ENCODE measurements at regions not wholly inside any gene's neighbourhood (a gene's known extent, or its start where the extent isn't known, plus 50 kb on each side); places are given as distances from the start of the nearest gene placed in this dataset.

GRCh38 chr16:73546341-73546845 is 498.5 kb upstream of the ZFHX3 start:
- H3K36me3 ChIP-seq (ENCODE audit: control insufficient read depth in 2 of 2, insufficient read depth in 2 of 2, low read length in 1 of 2), result no peaks in the 10 kb centered on the region
- peaks cover 5% of the 10 kb centered on the region in 2 experiments; a peak in 2 of 4 replicates for H3K27me3 ChIP-seq (replicated peaks in 1 of 2; ENCODE audit: control insufficient read depth in 2 of 2, insufficient read depth in 2 of 2, low read length in 1 of 2)
- no peak overlapping the region for H3K4me3 ChIP-seq
- H3K4me1 ChIP-seq (ENCODE audit: control insufficient read depth, insufficient read depth, low read length), result no peaks in the 10 kb centered on the region
- H4K20me1 ChIP-seq (ENCODE audit: control insufficient read depth, insufficient read depth), result no peaks in the 10 kb centered on the region
- no peaks in the 10 kb centered on the region for H3K79me2 ChIP-seq (ENCODE audit: control insufficient read depth, insufficient read depth, low read length)
- ChIA-PET POLR2A (interaction anchor here (0.7 kb wide), 1 partner anchor 23 kb away, joined by 4 read pairs; no protein-coding TSS in a partner anchor), SMC1A (ENCODE audit: uncharacterized antibody, unreplicated experiment) (interaction anchor here (1.7 kb wide), 1 partner anchor 19 kb away, joined by 4 read pairs; no protein-coding TSS in a partner anchor), CTCF (interaction anchor here (0.7 kb wide), 1 partner anchor 636 kb away, joined by 3 read pairs; no protein-coding TSS in a partner anchor), RAD21 (ENCODE audit: unreplicated experiment) (interaction anchor here (0.6 kb wide), 1 partner anchor 80 kb away, joined by 4 read pairs; no protein-coding TSS in a partner anchor)
- H2AFZ ChIP-seq (ENCODE audit: control insufficient read depth, low read depth, low read length), result no peak overlapping the region
- 46% methylated on average over 10 of the region's 11 CpGs for WGBS (ENCODE audit: insufficient coverage, insufficient replicate concordance, low lambda C conversion rate, missing lambda C conversion rate)
- H3K9ac ChIP-seq (ENCODE audit: control insufficient read depth, insufficient read depth, low read length), result no peak overlapping the region
- in situ Hi-C loops (cut with MboI) (no loop called here), intact Hi-C loops (cut with micrococcal nuclease; ENCODE audit: unreplicated experiment) (no loop called here)
- DNase-seq (ENCODE audit: low read depth, low spot score) (no peak), FAIRE-seq (no peak), ATAC-seq (no peak; the same call in 2 of the 3 replicates)
- H3K27ac ChIP-seq (ENCODE audit: control insufficient read depth, insufficient read depth), result no peak overlapping the region
- BruUV-seq (replicated peaks), result no TSS peak
- TF ChIP-seq POLR2A (IDR thresholded peaks at IDR 0.05; ENCODE audit: low read depth, low read length) (no peak), PKNOX1 (IDR thresholded peaks at IDR 0.05) (0 out of 2 replicates have a peak, but pooled peaks have one; percentile 25)
- H3K4me2 ChIP-seq (ENCODE audit: control insufficient read depth, insufficient read depth), result no peak overlapping the region
- no peaks in the 10 kb centered on the region for H3K9me3 ChIP-seq (replicated peaks; ENCODE audit: control insufficient read depth, insufficient read depth, low read length)

- intact Hi-C loops (cut with micrococcal nuclease; ENCODE audit: unreplicated experiment), result no loop called here
- ChIA-PET RAD21 (ENCODE audit: unreplicated experiment) (interaction anchor here (0.6 kb wide), 1 partner anchor 79 kb away, joined by 4 read pairs; no protein-coding TSS in a partner anchor), SMC1A (ENCODE audit: uncharacterized antibody, unreplicated experiment) (no interaction called here), POLR2A (no interaction called here), CTCF (no interaction called here)
- no peak overlapping the region for H3K4me2 ChIP-seq (ENCODE audit: control insufficient read depth, insufficient read depth)
- no peak overlapping the region for H3K4me3 ChIP-seq
- H4K20me1 ChIP-seq (ENCODE audit: control insufficient read depth, insufficient read depth), result no peaks in the 10 kb centered on the region
- BruUV-seq (replicated peaks), result no TSS peak
- H3K27ac ChIP-seq (ENCODE audit: control insufficient read depth, insufficient read depth), result no peak overlapping the region
- H3K9ac ChIP-seq (ENCODE audit: control insufficient read depth, insufficient read depth, low read length), result no peak overlapping the region
- no peak for TF ChIP-seq SMARCA5 (IDR thresholded peaks at IDR 0.05)
- TF ChIP-seq CREM (IDR thresholded peaks at IDR 0.05; ENCODE audit: low read depth), result no peak
- FAIRE-seq (no peak), DNase-seq (ENCODE audit: low read depth, low spot score) (no peak), ATAC-seq (no peak)
- in situ Hi-C loops (cut with MboI), result no loop called here
- no peaks in the 10 kb centered on the region for H3K4me1 ChIP-seq (ENCODE audit: control insufficient read depth, insufficient read depth, low read length)
- H3K9me3 ChIP-seq (replicated peaks; ENCODE audit: control insufficient read depth, insufficient read depth, low read length), result no peaks in the 10 kb centered on the region
- no peaks in the 10 kb centered on the region for H3K79me2 ChIP-seq (ENCODE audit: control insufficient read depth, insufficient read depth, low read length)
- no peaks in the 10 kb centered on the region for H3K36me3 ChIP-seq (ENCODE audit: control insufficient read depth in 2 of 2, insufficient read depth in 2 of 2, low read length in 1 of 2)
- H2AFZ ChIP-seq (ENCODE audit: control insufficient read depth, low read depth, low read length), result no peak overlapping the region
- WGBS (ENCODE audit: insufficient coverage, insufficient replicate concordance, low lambda C conversion rate, missing lambda C conversion rate), result 34% methylated on average over 5 of the region's 5 CpGs
- peaks cover 5% of the 10 kb centered on the region in 2 experiments; a peak in 2 of 4 replicates for H3K27me3 ChIP-seq (replicated peaks in 1 of 2; ENCODE audit: control insufficient read depth in 2 of 2, insufficient read depth in 2 of 2, low read length in 1 of 2)
Measured at GRCh38 chr16:73545755-73546154, 497.8 kb upstream of the ZFHX3 start.
